Fibroblast of pulmonary artery (primary cell): ENCODE measurements at regions not wholly inside any gene's neighbourhood (a gene's known extent, or its start where the extent isn't known, plus 50 kb on each side); places are given as distances from the start of the nearest gene placed in this dataset.

Experiments used
- DNase-seq: peaks from one replicate; pipeline ENCODE4 v3.0.0-alpha.2; 2010; ENCODE audit warnings: low read depth
- H3K4me3 ChIP-seq: replicated peaks from 2 replicates; pipeline ENCODE4 v1.5.1; 2011; ENCODE audit warnings: low read depth, mild to moderate bottlenecking, control low read depth, low read length, moderate library complexity
- TF ChIP-seq, protein P1 (sequence below): IDR thresholded peaks from 2 replicates; pipeline ENCODE4 v1.5.1; 2011; ENCODE audit warnings: mild to moderate bottlenecking, control low read depth, low read length, inconsistent platforms; ENCODE audit errors: missing control alignments

- DNase-seq = no peak
These were observed 309.6 kb downstream of the UACA start for GRCh38 chr15:70453766-70454165.

DNA sequence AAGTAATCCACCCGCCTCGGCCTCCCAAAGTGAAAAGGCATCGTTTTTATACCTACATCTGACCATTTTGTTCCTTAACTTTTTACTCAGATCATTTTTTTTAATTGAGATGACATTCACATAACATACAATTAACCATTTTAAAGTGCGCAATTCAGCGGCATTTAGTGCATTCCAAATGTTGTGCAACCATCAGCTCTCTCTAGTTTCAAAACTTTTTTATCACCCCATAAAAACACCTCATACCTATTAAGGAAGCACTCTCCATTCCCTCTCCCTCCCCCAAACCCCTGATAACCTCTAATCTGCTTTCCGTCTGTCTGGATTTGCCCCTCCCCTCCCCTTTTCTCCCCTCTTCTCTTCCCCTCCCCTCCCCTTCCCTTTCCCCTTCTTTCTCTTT is 310.1 kb downstream of the UACA start:
- TF ChIP-seq, protein P1, sequence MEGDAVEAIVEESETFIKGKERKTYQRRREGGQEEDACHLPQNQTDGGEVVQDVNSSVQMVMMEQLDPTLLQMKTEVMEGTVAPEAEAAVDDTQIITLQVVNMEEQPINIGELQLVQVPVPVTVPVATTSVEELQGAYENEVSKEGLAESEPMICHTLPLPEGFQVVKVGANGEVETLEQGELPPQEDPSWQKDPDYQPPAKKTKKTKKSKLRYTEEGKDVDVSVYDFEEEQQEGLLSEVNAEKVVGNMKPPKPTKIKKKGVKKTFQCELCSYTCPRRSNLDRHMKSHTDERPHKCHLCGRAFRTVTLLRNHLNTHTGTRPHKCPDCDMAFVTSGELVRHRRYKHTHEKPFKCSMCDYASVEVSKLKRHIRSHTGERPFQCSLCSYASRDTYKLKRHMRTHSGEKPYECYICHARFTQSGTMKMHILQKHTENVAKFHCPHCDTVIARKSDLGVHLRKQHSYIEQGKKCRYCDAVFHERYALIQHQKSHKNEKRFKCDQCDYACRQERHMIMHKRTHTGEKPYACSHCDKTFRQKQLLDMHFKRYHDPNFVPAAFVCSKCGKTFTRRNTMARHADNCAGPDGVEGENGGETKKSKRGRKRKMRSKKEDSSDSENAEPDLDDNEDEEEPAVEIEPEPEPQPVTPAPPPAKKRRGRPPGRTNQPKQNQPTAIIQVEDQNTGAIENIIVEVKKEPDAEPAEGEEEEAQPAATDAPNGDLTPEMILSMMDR = no peak
- H3K4me3 ChIP-seq = no peak overlapping the region
- no peak for DNase-seq

More at GRCh38 chr15:70453766-70454165, 309.6 kb downstream of the UACA start:
- TF ChIP-seq, protein P1 = no peak
- no peak overlapping the region for H3K4me3 ChIP-seq

- no peak for DNase-seq
- TF ChIP-seq, protein P1 = no peak
- no peak overlapping the region for H3K4me3 ChIP-seq
These were observed 311.3 kb downstream of the UACA start for GRCh38 chr15:70451821-70452653.

DNA sequence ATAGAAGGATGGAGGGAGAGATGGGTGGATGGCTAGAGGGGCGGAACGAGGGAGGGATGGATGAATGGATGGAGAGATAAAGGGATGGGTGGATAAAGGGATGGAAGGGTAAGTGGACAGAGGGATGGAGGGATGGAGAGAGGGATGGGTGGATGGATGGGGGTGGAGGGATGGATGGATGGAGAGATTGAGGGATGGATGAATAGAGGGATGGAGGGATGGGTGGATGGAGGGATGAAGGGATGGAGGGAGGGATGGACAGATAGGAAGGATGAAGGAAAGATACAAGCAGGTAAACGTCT is 313.3 kb downstream of the UACA start:
- DNase-seq = no peak
- H3K4me3 ChIP-seq = no peak overlapping the region
- TF ChIP-seq, protein P1 = no peak

- no peak for DNase-seq
- no peak overlapping the region for H3K4me3 ChIP-seq
- TF ChIP-seq, protein P1 = no peak
These were observed 313.8 kb downstream of the UACA start for GRCh38 chr15:70449311-70450141.

DNA sequence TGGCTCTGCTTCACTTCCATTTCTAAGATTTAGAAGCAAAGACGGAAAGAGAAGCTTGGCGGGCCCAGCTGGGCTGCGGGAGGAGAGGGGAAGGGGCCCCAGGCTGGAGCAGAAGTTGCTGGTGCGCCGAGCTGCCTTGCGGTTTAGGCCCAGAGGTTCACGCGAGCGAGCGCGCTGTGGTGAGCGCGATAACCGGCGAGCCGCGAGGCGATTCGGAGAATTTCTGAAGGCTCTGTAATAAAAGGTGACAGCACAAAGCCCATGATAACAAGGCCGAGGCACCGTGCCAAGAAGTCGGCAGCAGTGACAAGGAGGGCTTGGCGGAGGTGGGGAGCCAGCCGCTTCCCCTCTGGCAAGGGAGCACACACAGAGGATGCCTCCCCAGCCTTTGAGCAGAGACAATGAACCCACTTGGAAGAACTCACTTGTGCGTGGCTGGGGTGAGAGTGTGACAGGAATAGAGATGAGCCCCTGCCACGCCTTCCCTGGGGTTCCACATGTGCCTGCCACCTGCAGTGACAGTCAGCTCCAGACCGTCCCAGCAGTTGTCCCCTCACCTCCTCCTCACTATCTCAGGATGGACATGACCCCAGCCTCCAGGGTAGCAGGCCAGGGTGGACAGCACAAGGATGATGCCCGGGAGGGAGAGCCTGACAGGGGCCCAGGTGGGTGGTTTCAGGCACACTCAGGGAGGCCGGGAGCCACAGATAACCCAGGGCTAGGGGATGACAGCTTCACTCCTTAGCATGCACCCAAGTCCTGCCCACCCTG is 315.2 kb downstream of the UACA start:
- TF ChIP-seq, protein P1 = no peak
- DNase-seq = no peak
- no peak overlapping the region for H3K4me3 ChIP-seq
